Lower lobe of right lung (tissue), 2 donors: ENCODE measurements at regions not wholly inside any gene's neighbourhood (a gene's known extent, or its start where the extent isn't known, plus 50 kb on each side); places are given as distances from the start of the nearest gene placed in this dataset.

Experiments
- ATAC-seq, 2 donors: fragments of 200-7000 bp; cut with Tn5 transposase; one replicate each; pipeline ENCODE4 v1.9.1; 2020 to 2022; ENCODE audit warnings: mild to moderate bottlenecking in 2 of 2, moderate library complexity in 2 of 2
- DNase-seq: peaks from one replicate; pipeline ENCODE4 v3.0.0-alpha.2; 2020
- H3K27ac ChIP-seq: fragments of 200-600 bp; one replicate; pipeline ENCODE4 v1.8.0; 2022
- H3K27me3 ChIP-seq: fragments of 200-600 bp; one replicate; pipeline ENCODE4 v1.8.0; 2022; ENCODE audit warnings: low read depth
- H3K36me3 ChIP-seq: fragments of 200-600 bp; one replicate; pipeline ENCODE4 v1.8.0; 2022; ENCODE audit warnings: mild to moderate bottlenecking
- H3K4me1 ChIP-seq: fragments of 200-600 bp; one replicate; pipeline ENCODE4 v1.8.0; 2022
- H3K4me3 ChIP-seq: fragments of 200-600 bp; one replicate; pipeline ENCODE4 v1.8.0; 2022; ENCODE audit warnings: mild to moderate bottlenecking
- H3K9me3 ChIP-seq: fragments of 200-600 bp; one replicate; pipeline ENCODE4 v1.8.0; 2022
- intact Hi-C: fragments of 100-400 bp; cut with DNase I; formaldehyde crosslinking; loops from one replicate; pipeline ENCODE4 v1.11.0; 2022
- TF ChIP-seq, protein P1 (sequence below): fragments of 200-600 bp; IDR thresholded peaks from one replicate; pipeline ENCODE4 v1.8.0; 2022; ENCODE audit warnings: antibody characterized with exemption, mild to moderate bottlenecking
- donor health status: DM: no; HTN: yes; CAD: no; lungs with severe emphysema.

DNA sequence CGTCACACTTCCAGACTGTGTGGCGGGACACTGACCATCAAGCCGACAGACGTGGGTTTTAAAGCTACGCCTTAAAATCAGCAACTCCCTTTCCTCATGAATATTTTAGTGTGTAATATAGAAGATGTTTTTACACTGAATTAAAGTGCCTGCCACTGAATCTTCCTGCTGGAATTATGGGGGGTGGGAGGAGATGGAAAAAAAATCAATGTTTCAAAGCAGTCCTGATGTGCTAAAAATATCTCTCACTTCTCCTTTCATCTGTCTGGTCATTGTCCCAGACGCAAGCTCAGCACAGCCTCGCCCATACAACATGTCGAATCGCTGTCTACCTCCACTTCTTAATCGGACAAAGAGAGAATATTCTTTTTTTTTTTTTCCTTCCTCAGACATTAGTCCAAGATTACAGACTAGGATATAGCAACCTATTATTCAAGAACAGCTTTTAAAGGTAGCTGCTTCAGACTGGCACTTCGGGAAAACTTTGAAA lies 165.1 kb upstream of the KLF14 start:
- intact Hi-C loops: no loop called here
- peak overlapping the region; percentile 48 for H3K27ac ChIP-seq
- H3K4me1 ChIP-seq: peaks cover 96% of the 10 kb centered on the region
- TF ChIP-seq, protein P1, sequence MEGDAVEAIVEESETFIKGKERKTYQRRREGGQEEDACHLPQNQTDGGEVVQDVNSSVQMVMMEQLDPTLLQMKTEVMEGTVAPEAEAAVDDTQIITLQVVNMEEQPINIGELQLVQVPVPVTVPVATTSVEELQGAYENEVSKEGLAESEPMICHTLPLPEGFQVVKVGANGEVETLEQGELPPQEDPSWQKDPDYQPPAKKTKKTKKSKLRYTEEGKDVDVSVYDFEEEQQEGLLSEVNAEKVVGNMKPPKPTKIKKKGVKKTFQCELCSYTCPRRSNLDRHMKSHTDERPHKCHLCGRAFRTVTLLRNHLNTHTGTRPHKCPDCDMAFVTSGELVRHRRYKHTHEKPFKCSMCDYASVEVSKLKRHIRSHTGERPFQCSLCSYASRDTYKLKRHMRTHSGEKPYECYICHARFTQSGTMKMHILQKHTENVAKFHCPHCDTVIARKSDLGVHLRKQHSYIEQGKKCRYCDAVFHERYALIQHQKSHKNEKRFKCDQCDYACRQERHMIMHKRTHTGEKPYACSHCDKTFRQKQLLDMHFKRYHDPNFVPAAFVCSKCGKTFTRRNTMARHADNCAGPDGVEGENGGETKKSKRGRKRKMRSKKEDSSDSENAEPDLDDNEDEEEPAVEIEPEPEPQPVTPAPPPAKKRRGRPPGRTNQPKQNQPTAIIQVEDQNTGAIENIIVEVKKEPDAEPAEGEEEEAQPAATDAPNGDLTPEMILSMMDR: no peak
- ATAC-seq (no peak), DNase-seq (no peak)
- no peak overlapping the region for H3K4me3 ChIP-seq
- no peaks in the 10 kb centered on the region for H3K27me3 ChIP-seq
- H3K9me3 ChIP-seq: no peaks in the 10 kb centered on the region
- H3K36me3 ChIP-seq: peaks cover 57% of the 10 kb centered on the region

DNA sequence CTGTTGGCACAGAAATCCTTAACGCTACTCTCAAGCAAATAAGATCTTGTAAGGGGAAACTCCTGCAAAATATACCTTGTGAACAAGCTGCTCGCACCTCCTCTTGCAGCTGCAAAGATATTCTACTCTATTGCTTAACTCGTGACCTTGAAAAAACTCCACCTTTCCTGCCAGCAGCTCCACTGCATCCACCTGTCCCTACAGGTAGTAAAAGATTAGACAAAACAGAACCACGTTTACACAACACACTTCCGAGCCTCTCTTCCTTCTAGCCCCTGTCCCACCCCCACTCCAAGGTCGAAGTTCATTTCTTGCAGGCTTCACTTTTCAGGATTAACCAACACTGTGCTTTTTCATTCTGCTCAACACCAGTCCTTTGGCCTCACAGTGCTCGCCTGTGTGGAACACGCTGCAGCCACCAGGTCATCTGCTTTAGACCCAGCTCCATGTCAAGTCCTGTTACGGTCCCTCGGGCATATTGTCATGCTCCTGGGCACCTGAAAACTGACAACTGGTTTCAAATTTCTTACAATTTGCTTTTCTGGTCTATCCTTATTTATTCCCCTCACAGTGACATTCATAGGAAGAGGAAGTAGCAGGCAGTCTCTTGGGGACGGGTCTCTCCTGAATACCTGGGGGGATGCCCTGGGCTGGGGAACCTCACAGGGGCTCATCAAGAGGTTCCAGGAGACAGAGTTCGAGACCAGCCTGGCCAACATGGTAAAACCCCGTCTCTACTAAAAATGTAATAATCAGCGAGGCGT lies 165.8 kb upstream of the KLF14 start:
- DNase-seq (no peak), ATAC-seq (peak in 1 of 2 donors; percentile 4)
- H3K4me1 ChIP-seq: peaks cover 96% of the 10 kb centered on the region
- peaks cover 57% of the 10 kb centered on the region for H3K36me3 ChIP-seq
- intact Hi-C loops: no loop called here
- H3K4me3 ChIP-seq: no peak overlapping the region
- peak overlapping the region; percentile 48 for H3K27ac ChIP-seq
- H3K27me3 ChIP-seq: no peaks in the 10 kb centered on the region
- TF ChIP-seq, protein P1: no peak
- H3K9me3 ChIP-seq: no peaks in the 10 kb centered on the region

DNA sequence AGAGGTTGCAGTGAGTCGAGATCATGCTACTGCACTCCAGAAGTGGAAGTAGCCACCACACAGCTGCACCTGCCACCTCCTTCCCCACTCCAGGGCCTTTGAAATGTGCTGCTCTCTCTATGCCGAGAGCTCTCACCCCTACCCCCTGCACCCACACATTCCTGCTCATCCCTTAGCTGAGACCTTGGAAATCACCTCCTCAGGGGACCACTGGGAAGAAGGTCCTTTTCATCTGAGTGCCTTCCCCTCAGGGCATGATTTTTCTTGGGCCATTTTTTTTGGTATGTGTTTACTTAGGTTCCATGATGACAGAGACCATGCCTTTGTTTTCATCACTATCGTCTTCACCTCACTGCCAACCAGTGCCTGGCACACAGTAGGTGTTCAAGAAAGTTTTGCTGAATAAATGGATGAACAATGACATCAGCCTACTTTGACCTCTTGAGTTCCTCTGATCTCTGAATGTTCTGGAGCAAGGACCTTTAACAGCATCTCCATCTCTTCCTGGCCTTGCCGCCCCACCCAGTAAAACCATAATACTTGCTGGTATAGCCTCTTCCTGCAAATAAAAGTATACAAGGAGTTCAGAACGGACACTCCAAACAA lies 166.6 kb upstream of the KLF14 start:
- H3K4me3 ChIP-seq: no peak overlapping the region
- no peaks in the 10 kb centered on the region for H3K27me3 ChIP-seq
- TF ChIP-seq, protein P1: no peak
- H3K27ac ChIP-seq: peak overlapping the region; percentile 48
- intact Hi-C loops: no loop called here
- ATAC-seq: no peak
- peaks cover 54% of the 10 kb centered on the region for H3K36me3 ChIP-seq
- H3K4me1 ChIP-seq: peaks cover 93% of the 10 kb centered on the region
- no peaks in the 10 kb centered on the region for H3K9me3 ChIP-seq
- no peak for DNase-seq

DNA sequence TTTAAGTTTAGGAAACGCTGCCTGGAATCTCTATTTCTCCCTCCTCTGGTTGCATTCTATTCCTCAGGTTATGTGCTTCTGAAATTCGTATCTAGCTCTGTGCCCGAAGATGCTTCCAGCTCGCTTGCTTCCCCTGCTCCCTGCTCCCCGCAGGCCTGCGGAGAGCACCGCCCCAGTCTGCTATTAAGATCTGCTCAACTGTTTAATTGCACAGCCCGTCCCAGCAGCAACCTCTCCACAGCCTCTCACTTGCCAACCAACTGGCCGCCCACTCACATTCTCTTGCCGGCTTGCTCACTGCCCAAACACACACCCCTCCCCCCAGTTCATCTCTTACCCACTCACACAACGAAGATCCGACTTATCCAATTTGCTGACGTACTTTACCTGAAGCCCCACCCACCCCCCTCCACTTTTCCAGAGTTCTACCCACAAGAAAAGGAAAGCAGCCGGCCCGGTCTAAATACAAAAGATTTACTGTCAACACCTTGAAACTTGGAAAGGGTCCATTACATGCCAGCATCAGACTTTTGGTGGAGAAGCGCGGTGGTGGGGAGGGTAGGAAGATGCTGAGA lies 167.3 kb upstream of the KLF14 start:
- intact Hi-C loops: no loop called here
- Histone ChIP-seq H3K36me3 (peaks cover 53% of the 10 kb centered on the region), H3K9me3 (no peaks in the 10 kb centered on the region), H3K4me3 (no peak overlapping the region), H3K27ac (peak overlapping the region; percentile 73), H3K27me3 (no peaks in the 10 kb centered on the region), H3K4me1 (peaks cover 94% of the 10 kb centered on the region)
- TF ChIP-seq, protein P1: no peak
- ATAC-seq (peak; percentile 86 to 87), DNase-seq (peak; percentile 85)

DNA sequence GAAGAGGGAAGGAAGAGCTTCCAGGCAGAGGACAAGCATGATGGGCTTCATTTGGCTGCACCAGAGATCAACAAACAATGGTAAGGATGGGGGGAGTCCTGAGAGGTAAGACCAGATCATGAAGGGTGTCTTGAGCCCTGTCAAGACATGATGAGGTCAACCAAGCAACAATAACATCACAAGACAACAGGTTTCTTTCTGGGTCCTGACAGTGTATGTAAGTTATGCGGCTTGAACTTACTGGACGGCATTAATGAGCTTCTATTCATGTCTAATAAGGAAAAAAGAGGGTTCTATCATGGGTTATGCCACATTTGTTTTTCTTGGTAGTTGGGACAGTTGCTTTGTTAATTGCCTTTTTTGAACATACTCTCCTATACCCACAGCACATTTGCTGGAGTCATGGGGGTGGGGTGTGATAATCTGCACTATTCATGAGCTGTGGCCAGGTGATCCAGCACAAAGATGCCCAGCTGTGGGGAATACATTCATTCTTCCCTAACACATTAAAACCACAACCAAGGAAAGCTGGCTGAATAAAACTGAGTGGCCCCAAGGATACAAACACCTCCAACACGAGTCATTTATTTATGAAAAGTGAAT lies 168.8 kb upstream of the KLF14 start:
- intact Hi-C loops: no loop called here
- H3K9me3 ChIP-seq: no peaks in the 10 kb centered on the region
- peaks cover 42% of the 10 kb centered on the region for H3K36me3 ChIP-seq
- peak overlapping the region; percentile 73 for H3K27ac ChIP-seq
- DNase-seq (no peak), ATAC-seq (no peak)
- peaks cover 78% of the 10 kb centered on the region for H3K4me1 ChIP-seq
- no peak overlapping the region for H3K4me3 ChIP-seq
- H3K27me3 ChIP-seq: no peaks in the 10 kb centered on the region
- TF ChIP-seq, protein P1: no peak
